DND-41 (cell line): ENCODE measurements at regions not wholly inside any gene's neighbourhood (a gene's known extent, or its start where the extent isn't known, plus 50 kb on each side); places are given as distances from the start of the nearest gene placed in this dataset.

Experiments used
- EZH2 ChIP-seq: IDR thresholded peaks from 3 replicates; pipeline ENCODE4 v1.6.1; 2012; ENCODE audit warnings: borderline replicate concordance, low read depth, mild to moderate bottlenecking, moderate library complexity, low read length, inconsistent platforms; ENCODE audit not compliant: severe bottlenecking
- TF ChIP-seq, protein P1 (sequence below): IDR thresholded peaks from 2 replicates; pipeline ENCODE4 v1.5.1; 2012; ENCODE audit warnings: borderline replicate concordance, low read length, moderate library complexity, mild to moderate bottlenecking; ENCODE audit not compliant: poor library complexity, severe bottlenecking; ENCODE audit errors: extremely low read depth

DNA sequence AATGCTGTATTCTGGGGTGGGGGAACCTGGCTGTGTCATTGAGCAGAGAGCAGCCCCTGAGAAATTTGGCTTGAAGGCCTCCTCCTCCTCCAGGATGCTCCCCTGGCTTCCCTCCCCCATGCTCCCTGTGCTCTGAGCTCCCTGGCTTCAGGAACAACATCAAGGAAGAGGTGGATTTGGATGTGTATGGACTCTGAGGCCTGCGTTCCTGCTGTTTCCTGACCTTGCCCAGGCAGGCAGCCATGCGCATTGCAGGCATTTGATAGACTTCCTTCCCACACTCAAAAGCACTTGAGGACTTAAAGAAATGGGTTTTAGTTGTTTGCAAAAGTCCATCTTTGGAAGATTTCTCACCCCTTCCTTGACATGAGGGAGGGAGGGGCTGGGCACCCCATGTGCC lies 1317.1 kb downstream of the BRD1 start:
- TF ChIP-seq, protein P1, sequence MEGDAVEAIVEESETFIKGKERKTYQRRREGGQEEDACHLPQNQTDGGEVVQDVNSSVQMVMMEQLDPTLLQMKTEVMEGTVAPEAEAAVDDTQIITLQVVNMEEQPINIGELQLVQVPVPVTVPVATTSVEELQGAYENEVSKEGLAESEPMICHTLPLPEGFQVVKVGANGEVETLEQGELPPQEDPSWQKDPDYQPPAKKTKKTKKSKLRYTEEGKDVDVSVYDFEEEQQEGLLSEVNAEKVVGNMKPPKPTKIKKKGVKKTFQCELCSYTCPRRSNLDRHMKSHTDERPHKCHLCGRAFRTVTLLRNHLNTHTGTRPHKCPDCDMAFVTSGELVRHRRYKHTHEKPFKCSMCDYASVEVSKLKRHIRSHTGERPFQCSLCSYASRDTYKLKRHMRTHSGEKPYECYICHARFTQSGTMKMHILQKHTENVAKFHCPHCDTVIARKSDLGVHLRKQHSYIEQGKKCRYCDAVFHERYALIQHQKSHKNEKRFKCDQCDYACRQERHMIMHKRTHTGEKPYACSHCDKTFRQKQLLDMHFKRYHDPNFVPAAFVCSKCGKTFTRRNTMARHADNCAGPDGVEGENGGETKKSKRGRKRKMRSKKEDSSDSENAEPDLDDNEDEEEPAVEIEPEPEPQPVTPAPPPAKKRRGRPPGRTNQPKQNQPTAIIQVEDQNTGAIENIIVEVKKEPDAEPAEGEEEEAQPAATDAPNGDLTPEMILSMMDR = no peak
- TF ChIP-seq EZH2 = no peak
